ENCODE measurements at regions not wholly inside any gene's neighbourhood (a gene's known extent, or its start where the extent isn't known, plus 50 kb on each side); places are given as distances from the start of the nearest gene placed in this dataset.

DNA sequence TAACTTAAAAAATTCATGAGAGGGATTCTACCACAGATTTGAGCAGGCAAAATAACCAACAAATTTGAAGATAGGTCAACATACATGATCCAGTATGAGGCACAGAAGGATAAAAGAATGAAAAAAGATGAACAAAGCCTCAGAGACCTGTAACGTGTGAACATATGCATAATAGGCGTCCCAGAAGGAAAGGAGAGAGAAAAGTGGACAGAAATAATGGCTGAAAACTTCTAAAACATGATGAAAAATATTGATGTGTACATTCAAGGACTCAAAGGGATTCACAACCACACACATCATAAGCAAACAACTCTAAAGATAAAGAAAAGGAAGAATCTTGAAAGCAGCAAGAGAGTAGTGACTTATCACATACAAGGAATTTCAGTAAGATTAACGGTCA is 100.1 kb upstream of the PARD3B start:
- TF ChIP-seq EZH2 (IDR thresholded peaks at IDR 0.05; ENCODE audit: borderline replicate concordance, low read length) = no peak
- TF ChIP-seq, protein P1, sequence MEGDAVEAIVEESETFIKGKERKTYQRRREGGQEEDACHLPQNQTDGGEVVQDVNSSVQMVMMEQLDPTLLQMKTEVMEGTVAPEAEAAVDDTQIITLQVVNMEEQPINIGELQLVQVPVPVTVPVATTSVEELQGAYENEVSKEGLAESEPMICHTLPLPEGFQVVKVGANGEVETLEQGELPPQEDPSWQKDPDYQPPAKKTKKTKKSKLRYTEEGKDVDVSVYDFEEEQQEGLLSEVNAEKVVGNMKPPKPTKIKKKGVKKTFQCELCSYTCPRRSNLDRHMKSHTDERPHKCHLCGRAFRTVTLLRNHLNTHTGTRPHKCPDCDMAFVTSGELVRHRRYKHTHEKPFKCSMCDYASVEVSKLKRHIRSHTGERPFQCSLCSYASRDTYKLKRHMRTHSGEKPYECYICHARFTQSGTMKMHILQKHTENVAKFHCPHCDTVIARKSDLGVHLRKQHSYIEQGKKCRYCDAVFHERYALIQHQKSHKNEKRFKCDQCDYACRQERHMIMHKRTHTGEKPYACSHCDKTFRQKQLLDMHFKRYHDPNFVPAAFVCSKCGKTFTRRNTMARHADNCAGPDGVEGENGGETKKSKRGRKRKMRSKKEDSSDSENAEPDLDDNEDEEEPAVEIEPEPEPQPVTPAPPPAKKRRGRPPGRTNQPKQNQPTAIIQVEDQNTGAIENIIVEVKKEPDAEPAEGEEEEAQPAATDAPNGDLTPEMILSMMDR (IDR thresholded peaks at IDR 0.05; ENCODE audit: low read length) = no peak
